ENCODE measurements at regions not wholly inside any gene's neighbourhood (a gene's known extent, or its start where the extent isn't known, plus 50 kb on each side); places are given as distances from the start of the nearest gene placed in this dataset.

DNA sequence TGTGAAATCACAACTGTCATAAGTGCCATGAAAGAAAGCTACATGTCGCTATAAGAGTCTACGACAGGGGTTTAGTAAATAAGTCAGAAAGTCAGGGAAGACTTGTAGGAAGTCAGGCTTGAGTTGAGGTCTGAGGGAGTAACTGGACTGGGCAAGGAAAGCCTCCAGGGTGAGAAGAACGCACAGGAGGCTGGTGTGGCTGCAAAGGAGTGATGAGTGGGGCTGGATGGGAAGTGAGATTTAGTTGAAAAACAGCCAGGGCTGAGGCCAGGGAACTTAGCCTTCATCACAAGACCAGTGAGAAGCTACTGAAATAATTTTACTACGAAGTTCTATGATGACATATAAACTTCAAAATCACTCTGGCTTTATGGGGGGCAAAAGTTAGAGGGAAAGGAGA lies 763.7 kb upstream of the PHF14 start:
- no peak overlapping the region for H3K4me3 ChIP-seq (ENCODE audit: low read depth, low read length)
- POLR2A ChIA-PET: no interaction called here
- CTCF ChIA-PET: no interaction called here
- no peak for DNase-seq (ENCODE audit: low read depth, low spot score)
- TF ChIP-seq, protein P1, sequence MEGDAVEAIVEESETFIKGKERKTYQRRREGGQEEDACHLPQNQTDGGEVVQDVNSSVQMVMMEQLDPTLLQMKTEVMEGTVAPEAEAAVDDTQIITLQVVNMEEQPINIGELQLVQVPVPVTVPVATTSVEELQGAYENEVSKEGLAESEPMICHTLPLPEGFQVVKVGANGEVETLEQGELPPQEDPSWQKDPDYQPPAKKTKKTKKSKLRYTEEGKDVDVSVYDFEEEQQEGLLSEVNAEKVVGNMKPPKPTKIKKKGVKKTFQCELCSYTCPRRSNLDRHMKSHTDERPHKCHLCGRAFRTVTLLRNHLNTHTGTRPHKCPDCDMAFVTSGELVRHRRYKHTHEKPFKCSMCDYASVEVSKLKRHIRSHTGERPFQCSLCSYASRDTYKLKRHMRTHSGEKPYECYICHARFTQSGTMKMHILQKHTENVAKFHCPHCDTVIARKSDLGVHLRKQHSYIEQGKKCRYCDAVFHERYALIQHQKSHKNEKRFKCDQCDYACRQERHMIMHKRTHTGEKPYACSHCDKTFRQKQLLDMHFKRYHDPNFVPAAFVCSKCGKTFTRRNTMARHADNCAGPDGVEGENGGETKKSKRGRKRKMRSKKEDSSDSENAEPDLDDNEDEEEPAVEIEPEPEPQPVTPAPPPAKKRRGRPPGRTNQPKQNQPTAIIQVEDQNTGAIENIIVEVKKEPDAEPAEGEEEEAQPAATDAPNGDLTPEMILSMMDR (IDR thresholded peaks at IDR 0.05; ENCODE audit: insufficient read depth, low read length, missing control alignments): no peak

DNA sequence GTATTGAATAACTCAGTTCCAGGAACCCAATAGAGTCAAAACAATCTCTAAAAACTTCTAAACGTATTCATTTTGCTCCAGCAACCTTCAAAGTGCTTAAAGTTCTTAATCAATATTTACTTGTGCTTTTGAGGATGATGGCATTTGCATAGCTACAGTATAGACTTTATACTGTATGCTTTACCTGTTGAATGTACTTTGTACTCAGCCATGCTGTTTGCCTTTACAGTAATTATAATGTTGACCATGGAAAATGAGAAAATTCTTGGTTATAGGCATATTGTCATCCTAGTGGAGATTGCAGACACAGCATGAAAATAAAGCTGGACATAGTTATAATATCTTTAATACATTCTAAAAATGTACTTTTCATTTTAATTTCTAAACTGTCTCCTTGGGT lies 762.7 kb upstream of the PHF14 start:
- CTCF ChIA-PET: no interaction called here

DNA sequence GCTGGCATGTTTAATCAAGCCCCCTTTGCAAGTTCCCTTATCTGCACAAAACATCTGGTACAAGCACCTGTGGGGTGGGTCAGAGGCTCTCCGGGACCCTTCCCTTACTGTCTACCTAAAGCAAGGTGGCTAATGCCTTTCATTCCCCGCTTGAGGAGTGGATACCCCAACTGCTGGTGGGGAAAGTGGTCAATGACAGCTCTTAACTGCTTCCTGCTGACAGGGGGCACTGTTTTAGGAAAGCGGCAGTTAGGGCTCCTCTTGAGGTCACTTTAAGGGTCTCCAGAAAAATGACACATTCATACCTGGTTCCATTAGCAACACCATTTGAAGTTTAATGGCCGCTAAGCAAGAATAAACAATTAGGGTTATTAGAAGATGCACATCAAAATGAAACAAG lies 761.8 kb upstream of the PHF14 start:
- H3K4me3 ChIP-seq (ENCODE audit: low read depth, low read length): no peak overlapping the region
- TF ChIP-seq, protein P1 (IDR thresholded peaks at IDR 0.05; ENCODE audit: insufficient read depth, low read length, missing control alignments): no peak
- DNase-seq (ENCODE audit: low read depth, low spot score): no peak
- POLR2A ChIA-PET: no interaction called here
- CTCF ChIA-PET: no interaction called here

More for the DNA sequence above, 762.7 kb upstream of the PHF14 start:
- POLR2A ChIA-PET: no interaction called here
- DNase-seq (ENCODE audit: low read depth, low spot score): no peak
- no peak overlapping the region for H3K4me3 ChIP-seq (ENCODE audit: low read depth, low read length)
- TF ChIP-seq, protein P1 (IDR thresholded peaks at IDR 0.05; ENCODE audit: insufficient read depth, low read length, missing control alignments): no peak

DNA sequence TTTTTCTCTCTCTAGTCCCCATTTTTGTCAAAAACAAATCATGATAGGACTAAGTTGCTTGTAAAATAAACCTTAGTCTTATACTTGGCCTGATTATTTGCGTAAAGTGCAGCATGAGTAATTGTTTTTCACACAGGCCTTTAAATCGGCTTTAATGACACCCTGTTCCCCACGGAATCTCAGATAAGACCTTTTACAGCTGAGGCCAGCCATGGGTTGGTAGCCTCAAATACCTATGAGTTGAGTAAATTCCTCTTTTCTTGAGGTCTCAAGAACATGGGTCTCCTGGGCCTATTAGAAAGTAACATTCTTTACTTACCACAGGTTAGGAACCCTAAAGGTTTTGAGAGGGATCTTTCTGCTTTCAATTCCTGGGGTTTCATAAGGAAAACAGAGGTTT lies 761.0 kb upstream of the PHF14 start:
- no peak overlapping the region for H3K4me3 ChIP-seq (ENCODE audit: low read depth, low read length)
- TF ChIP-seq, protein P1 (IDR thresholded peaks at IDR 0.05; ENCODE audit: insufficient read depth, low read length, missing control alignments): no peak
- ChIA-PET CTCF (no interaction called here), POLR2A (no interaction called here)
- no peak for DNase-seq (ENCODE audit: low read depth, low spot score)

DNA sequence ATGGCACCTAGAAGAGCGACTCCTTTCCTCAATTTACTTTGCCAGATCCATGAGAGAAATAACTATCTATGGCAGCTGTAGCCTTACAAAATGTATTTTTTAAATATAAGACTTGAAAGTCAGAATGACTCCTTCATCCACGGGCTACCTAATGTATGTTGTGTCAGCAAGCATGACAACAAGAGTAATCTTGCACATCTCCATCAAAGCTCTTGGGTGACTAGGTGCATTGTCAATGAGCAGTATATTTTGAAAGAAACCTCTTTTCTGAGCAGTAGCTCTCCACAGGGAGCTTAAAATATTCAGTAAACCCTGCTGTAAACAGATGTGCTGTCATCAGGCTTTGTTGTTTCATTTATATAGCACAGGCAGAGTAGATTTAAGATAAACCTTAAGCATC lies 757.2 kb upstream of the PHF14 start:
- ChIA-PET POLR2A (no interaction called here), CTCF (no interaction called here)
- DNase-seq (ENCODE audit: low read depth, low spot score): no peak
- TF ChIP-seq, protein P1 (IDR thresholded peaks at IDR 0.05; ENCODE audit: insufficient read depth, low read length, missing control alignments): no peak
- no peak overlapping the region for H3K4me3 ChIP-seq (ENCODE audit: low read depth, low read length)

DNA sequence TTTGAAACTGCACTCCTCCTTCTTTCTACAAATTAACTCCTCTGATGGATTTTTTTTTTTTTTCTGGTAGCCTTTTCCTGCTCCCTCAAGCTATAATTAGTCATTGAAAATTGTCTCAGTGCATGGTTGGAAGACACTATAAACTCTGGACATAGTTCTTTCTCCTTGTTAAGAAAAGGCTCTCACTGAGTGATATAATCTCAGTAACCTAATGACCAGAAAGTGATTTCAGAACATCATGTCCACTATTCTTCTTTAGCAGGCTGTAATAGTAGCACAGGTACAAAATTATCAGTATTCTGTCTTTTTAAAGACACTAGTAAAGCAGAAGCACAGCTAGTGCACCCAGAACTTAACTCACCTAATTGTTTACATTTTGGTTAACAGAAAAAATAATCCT lies 752.6 kb upstream of the PHF14 start:
- TF ChIP-seq, protein P1 (IDR thresholded peaks at IDR 0.05; ENCODE audit: insufficient read depth, low read length, missing control alignments): no peak
- POLR2A ChIA-PET: no interaction called here
- DNase-seq (ENCODE audit: low read depth, low spot score): no peak
- H3K4me3 ChIP-seq (ENCODE audit: low read depth, low read length): no peak overlapping the region
- CTCF ChIA-PET: no interaction called here

Data from AG04449 (cell line).